GM10266 (cell line): ENCODE measurements at regions not wholly inside any gene's neighbourhood (a gene's known extent, or its start where the extent isn't known, plus 50 kb on each side); places are given as distances from the start of the nearest gene placed in this dataset.
"Not testable (repeated sequence)": the region's sequence is repeated elsewhere in the genome, so short reads cannot be mapped to it uniquely, and the experiment has no call there.

ENCODE experiments used
- DNase-seq: peaks from one replicate; pipeline ENCODE4 v3.0.0; 2012; ENCODE audit errors: extremely low spot score
- CTCF ChIP-seq: IDR thresholded peaks from 2 replicates; pipeline ENCODE4 v1.5.1; 2012; ENCODE audit warnings: mild to moderate bottlenecking, low read depth; ENCODE audit not compliant: control insufficient read depth, insufficient read depth; ENCODE audit errors: missing control alignments

DNA sequence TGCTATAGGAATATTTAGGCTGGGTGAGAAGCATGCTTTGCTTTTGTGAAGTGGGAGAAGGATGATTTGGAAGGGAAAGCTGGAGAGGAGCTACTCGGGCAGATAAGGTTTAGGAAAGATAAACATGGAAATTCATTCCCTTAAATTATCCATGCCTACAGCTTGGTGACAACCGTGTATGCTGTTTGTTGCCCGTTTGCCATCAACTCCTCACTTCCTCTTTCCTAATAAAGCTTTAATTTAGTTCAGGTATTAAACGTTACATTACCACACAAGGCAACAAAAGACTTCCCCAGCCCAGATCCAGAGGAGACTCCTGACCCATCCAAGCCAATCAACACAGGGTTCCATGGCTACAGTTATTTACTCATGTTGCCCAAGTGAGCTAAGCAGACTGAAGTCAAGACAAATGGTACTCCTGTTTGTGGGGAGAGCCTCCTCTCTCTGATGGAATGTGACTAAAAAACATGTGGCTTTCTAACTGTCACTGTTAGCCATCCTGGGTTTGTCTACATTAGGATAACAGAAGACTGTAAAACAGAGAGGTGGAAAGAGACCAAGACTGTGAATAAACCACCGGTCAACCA, 101.7 kb upstream of the GRAMD1B start:
- no peak for TF ChIP-seq CTCF
- no peak for DNase-seq

- DNase-seq: no peak
- TF ChIP-seq CTCF: no peak
These were observed 104.5 kb upstream of the GRAMD1B start for GRCh38 chr11:123325533-123325932.

DNA sequence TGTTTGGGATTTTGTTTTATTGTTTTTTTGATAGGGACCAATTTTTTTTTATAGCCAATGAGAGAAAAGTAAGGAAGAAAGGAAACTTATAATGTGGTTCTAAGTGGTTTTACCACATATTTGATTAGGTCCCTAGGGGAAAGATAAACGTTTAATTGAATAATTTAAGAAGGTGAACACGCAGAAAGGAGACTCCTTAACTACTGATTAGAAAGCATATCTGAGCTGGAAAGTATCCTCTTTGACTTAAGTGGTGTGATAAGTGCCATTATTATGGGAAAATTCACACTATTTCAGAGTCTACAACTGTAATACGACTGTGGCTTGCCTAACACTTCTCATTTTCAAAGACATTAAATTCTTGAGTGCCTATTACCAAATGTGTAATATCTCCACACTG, 106.5 kb upstream of the GRAMD1B start:
- no peak for DNase-seq
- TF ChIP-seq CTCF: no peak

- DNase-seq: no peak
- TF ChIP-seq CTCF: no peak
These were observed 108.4 kb upstream of the GRAMD1B start for GRCh38 chr11:123321636-123322035.

DNA sequence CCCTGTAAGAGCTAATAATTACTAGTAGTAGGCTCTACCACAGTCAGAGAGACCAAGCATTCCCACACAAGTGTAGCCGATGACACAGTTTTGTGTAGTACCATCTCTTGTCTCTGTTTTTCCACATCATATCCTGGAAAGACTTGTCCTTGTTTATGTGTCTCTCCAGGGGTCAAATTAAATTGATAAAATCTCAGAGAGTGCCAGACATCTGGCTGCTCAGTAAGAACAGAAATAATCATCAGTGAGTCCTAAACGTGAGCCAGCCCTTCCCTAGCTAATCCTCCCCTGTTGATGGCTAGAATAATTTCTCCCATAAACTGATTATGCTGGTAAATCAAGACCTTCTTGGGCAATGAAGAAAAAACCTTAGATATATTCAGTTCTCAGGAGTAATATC, 111.4 kb upstream of the GRAMD1B start:
- no peak for DNase-seq
- no peak for TF ChIP-seq CTCF

DNA sequence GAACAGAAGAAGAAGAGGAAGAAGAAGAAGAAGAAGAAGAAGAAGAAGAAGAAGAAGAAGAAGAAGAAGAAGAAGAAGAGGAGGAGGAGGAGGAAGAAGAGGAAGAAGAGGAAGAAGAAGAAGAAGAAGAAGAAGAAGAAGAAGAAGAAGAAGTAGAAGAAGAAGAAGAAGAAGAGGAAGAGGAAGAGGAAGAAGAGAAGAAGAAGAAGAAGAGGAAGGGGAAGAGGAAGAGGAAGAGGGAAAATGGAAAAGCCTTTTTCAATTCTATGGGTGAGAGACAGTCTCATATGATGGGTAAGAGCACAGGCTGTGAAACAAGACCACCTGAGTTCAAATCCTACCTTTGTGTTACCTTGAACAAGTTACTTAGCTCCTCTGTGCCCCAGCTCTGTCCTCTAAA, 111.9 kb upstream of the GRAMD1B start:
- not testable (repeated sequence) for DNase-seq

- TF ChIP-seq CTCF: no peak
These were observed 114.1 kb upstream of the GRAMD1B start for GRCh38 chr11:123316003-123316402.

GRCh38 chr11:123314972-123315371, 115.1 kb upstream of the GRAMD1B start:
- no peak for TF ChIP-seq CTCF
- DNase-seq: no peak

More at GRCh38 chr11:123316003-123316402, 114.1 kb upstream of the GRAMD1B start:
- no peak for DNase-seq
